OCI-LY7 (cell line): ENCODE measurements at regions not wholly inside any gene's neighbourhood (a gene's known extent, or its start where the extent isn't known, plus 50 kb on each side); places are given as distances from the start of the nearest gene placed in this dataset.

Source experiments
- BruUV-seq: library from RNA; stranded (reverse); fragments of 400-500 nt; replicated peaks from 2 replicates; lab custom pipeline; 2021; lab: Mats Ljungman, UMichigan
- CTCF ChIA-PET: fragments of 300-600 bp; sonication (Branson Sonifier 250); formaldehyde crosslinking; loops from one replicate; lab custom pipeline; 2022; ENCODE audit warnings: antibody characterized with exemption; ENCODE audit not compliant: unreplicated experiment; lab: Charles Lee
- POLR2A ChIA-PET: fragments of 300-600 bp; sonication (Branson Sonifier 250); formaldehyde crosslinking; loops from one replicate; lab custom pipeline; 2022; ENCODE audit warnings: antibody characterized with exemption; lab: Charles Lee
- DNase-seq: peaks from one replicate; pipeline ENCODE4 v3.0.0-alpha.2; 2015; ENCODE audit warnings: low spot score
- H2AFZ ChIP-seq: fragments of 200-600 bp; sonication (generic), shearing (Covaris generic); 2 replicates; pipeline ENCODE4 v1.6.1; 2014; ENCODE audit warnings: mild to moderate bottlenecking, antibody characterized with exemption, low read length, moderate library complexity
- H3K27ac ChIP-seq: fragments of 200-600 bp; sonication (generic); 2 replicates; pipeline ENCODE4 v1.5.1; 2014; ENCODE audit warnings: mixed run types, low read depth, mild to moderate bottlenecking, moderate library complexity, low read length, inconsistent platforms; ENCODE audit not compliant: poor library complexity, severe bottlenecking
- H3K36me3 ChIP-seq: fragments of 200-600 bp; sonication (generic); 2 replicates; pipeline ENCODE4 v1.6.1; 2014; ENCODE audit warnings: mild to moderate bottlenecking, antibody characterized with exemption, low read length, moderate library complexity, mixed read lengths; ENCODE audit not compliant: insufficient read depth
- H3K4me1 ChIP-seq: fragments of 200-600 bp; sonication (generic); 2 replicates; pipeline ENCODE4 v1.5.1; 2014; ENCODE audit warnings: mild to moderate bottlenecking, low read length; ENCODE audit not compliant: insufficient read depth, poor library complexity, severe bottlenecking
- H3K4me2 ChIP-seq: fragments of 200-600 bp; sonication (generic); 2 replicates; pipeline ENCODE4 v1.6.1; 2014; ENCODE audit warnings: mild to moderate bottlenecking, low read length
- H3K4me3 ChIP-seq: fragments of 200-600 bp; sonication (generic); 2 replicates; pipeline ENCODE4 v1.5.1; 2014; ENCODE audit warnings: mild to moderate bottlenecking, low read depth, low read length; ENCODE audit not compliant: poor library complexity, severe bottlenecking
- H3K79me2 ChIP-seq: fragments of 200-600 bp; sonication (generic); 2 replicates; pipeline ENCODE4 v1.6.1; 2016; ENCODE audit warnings: low read depth, mild to moderate bottlenecking, low read length, moderate library complexity, mixed read lengths; ENCODE audit not compliant: insufficient read depth
- H3K9me2 ChIP-seq: fragments of 200-600 bp; sonication (generic); 2 replicates; pipeline ENCODE4 v1.6.1; 2016; ENCODE audit warnings: mild to moderate bottlenecking, low read length, mixed read lengths; ENCODE audit not compliant: insufficient read depth
- H3K9me3 ChIP-seq: fragments of 200-600 bp; sonication (generic); 2 replicates; pipeline ENCODE4 v1.6.1; 2014; ENCODE audit warnings: mild to moderate bottlenecking, mixed run types, low read length, mixed read lengths
- H4K20me1 ChIP-seq: fragments of 200-600 bp; sonication (generic); 2 replicates; pipeline ENCODE4 v1.6.1; 2014; ENCODE audit warnings: mild to moderate bottlenecking, antibody characterized with exemption, low read length, moderate library complexity, mixed read lengths; ENCODE audit not compliant: insufficient read depth
- EZH2phosphoT487 ChIP-seq: fragments of 200-600 bp; sonication (generic); IDR thresholded peaks from 2 replicates; pipeline ENCODE4 v1.6.1; 2018; ENCODE audit warnings: low read depth, borderline replicate concordance, mild to moderate bottlenecking, mixed run types, antibody characterized with exemption, low read length, moderate library complexity, mixed read lengths
- intact Hi-C: fragments of 100-400 bp; cut with micrococcal nuclease; formaldehyde crosslinking; loops from one replicate; pipeline ENCODE4 v1.10.0; 2022; ENCODE audit not compliant: unreplicated experiment
- TF ChIP-seq, protein P1 (sequence below): fragments of 200-600 bp; sonication (generic); conservative IDR thresholded peaks from 2 replicates; pipeline ENCODE4 v1.5.1; 2014; ENCODE audit warnings: mild to moderate bottlenecking, antibody characterized with exemption, low read length, moderate library complexity, mixed read lengths

DNA sequence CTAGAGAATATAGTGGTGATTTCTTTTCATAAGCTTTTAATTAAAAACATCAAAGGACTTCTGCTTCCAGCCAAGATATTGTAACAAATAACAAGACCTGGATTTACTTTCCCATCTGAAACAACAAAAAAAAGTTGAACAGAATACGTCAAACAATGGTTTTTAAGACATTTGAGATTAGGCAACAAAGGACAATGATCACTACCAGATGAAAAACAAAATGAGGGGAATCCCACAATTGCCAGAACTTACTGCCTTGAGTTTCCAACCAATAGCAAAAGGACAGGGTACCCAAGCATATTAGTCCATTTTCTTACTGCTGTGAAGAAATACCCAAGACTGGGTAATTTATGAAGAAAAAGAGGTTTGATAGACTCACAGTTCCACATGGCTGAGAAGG is 341.4 kb upstream of the INTU start:
- no peaks in the 10 kb centered on the region for H4K20me1 ChIP-seq
- TF ChIP-seq, protein P1, sequence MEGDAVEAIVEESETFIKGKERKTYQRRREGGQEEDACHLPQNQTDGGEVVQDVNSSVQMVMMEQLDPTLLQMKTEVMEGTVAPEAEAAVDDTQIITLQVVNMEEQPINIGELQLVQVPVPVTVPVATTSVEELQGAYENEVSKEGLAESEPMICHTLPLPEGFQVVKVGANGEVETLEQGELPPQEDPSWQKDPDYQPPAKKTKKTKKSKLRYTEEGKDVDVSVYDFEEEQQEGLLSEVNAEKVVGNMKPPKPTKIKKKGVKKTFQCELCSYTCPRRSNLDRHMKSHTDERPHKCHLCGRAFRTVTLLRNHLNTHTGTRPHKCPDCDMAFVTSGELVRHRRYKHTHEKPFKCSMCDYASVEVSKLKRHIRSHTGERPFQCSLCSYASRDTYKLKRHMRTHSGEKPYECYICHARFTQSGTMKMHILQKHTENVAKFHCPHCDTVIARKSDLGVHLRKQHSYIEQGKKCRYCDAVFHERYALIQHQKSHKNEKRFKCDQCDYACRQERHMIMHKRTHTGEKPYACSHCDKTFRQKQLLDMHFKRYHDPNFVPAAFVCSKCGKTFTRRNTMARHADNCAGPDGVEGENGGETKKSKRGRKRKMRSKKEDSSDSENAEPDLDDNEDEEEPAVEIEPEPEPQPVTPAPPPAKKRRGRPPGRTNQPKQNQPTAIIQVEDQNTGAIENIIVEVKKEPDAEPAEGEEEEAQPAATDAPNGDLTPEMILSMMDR = no peak
- no peak for TF ChIP-seq EZH2phosphoT487
- DNase-seq = no peak
- H3K27ac ChIP-seq = no peak overlapping the region
- H3K36me3 ChIP-seq = no peaks in the 10 kb centered on the region
- no peak overlapping the region for H3K4me2 ChIP-seq
- no peaks in the 10 kb centered on the region for H3K9me3 ChIP-seq
- intact Hi-C loops = no loop called here
- H3K9me2 ChIP-seq = no peaks in the 10 kb centered on the region
- H3K4me3 ChIP-seq = no peak overlapping the region
- CTCF ChIA-PET = no interaction called here
- BruUV-seq = no TSS peak
- H3K79me2 ChIP-seq = no peaks in the 10 kb centered on the region
- no peaks in the 10 kb centered on the region for H3K4me1 ChIP-seq
- H2AFZ ChIP-seq = no peak overlapping the region
- POLR2A ChIA-PET = no interaction called here

DNA sequence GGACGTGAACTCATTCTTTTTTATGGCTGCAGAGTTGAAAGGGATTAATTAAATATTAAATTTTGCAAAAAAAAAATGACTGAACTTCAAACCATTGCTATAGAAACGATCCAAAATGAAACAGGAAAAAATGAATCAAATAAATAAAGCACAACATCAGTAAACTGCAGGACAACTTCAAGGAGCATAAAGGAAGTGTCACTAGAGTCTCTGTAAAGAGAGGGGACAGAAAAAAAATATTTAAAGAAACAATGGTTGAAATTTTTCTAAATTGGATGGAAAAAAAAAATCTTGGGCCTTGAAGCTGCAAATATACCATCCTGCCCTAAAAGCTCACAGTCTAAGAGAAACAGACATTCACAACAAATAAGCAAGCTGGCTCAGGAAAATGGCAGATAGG is 339.3 kb upstream of the INTU start:
- Histone ChIP-seq H3K4me1 (no peaks in the 10 kb centered on the region), H3K4me2 (no peak overlapping the region), H3K27ac (no peak overlapping the region), H2AFZ (no peak overlapping the region), H4K20me1 (no peaks in the 10 kb centered on the region), H3K79me2 (no peaks in the 10 kb centered on the region), H3K36me3 (no peaks in the 10 kb centered on the region), H3K4me3 (no peak overlapping the region), H3K9me3 (no peaks in the 10 kb centered on the region), H3K9me2 (no peaks in the 10 kb centered on the region)
- intact Hi-C loops = no loop called here
- CTCF ChIA-PET = no interaction called here
- no peak for DNase-seq
- no TSS peak for BruUV-seq
- no peak for TF ChIP-seq EZH2phosphoT487
- TF ChIP-seq, protein P1 = no peak
- POLR2A ChIA-PET = interaction anchor here (0.7 kb wide), 1 partner anchor 711 kb away, joined by 3 read pairs; no protein-coding TSS in a partner anchor

DNA sequence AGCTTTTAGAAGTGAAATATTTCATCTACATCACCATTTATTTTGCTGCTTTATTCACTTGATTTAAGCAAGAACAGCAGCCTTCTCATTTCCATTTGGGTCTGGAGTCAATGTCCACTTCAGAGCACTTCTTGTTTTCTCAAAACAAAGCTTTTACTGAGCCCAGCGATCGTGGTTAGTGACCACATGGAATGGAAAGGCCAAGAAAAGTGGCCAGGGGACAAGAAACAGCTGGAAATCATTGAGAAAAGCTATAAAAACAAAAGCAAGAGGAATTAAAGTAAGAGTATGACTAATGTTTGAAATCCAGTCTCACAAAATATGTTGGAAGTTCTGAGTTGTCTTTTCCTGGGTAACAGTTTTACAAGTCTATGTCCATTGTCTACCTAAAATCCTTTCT is 328.4 kb upstream of the INTU start:
- intact Hi-C loops = no loop called here
- no peaks in the 10 kb centered on the region for H3K9me2 ChIP-seq
- H2AFZ ChIP-seq = no peak overlapping the region
- ChIA-PET CTCF (no interaction called here), POLR2A (interaction anchor here (0.7 kb wide), 1 partner anchor 249 kb away, joined by 3 read pairs; no protein-coding TSS in a partner anchor)
- TF ChIP-seq EZH2phosphoT487 = no peak
- TF ChIP-seq, protein P1 = no peak
- no peaks in the 10 kb centered on the region for H3K36me3 ChIP-seq
- no peak overlapping the region for H3K4me2 ChIP-seq
- no peak for DNase-seq
- H3K4me3 ChIP-seq = no peak overlapping the region
- H3K4me1 ChIP-seq = no peaks in the 10 kb centered on the region
- no peaks in the 10 kb centered on the region for H3K79me2 ChIP-seq
- H3K9me3 ChIP-seq = no peaks in the 10 kb centered on the region
- H3K27ac ChIP-seq = no peak overlapping the region
- H4K20me1 ChIP-seq = no peaks in the 10 kb centered on the region
- no TSS peak for BruUV-seq
